ENCODE measurements at regions not wholly inside any gene's neighbourhood (a gene's known extent, or its start where the extent isn't known, plus 50 kb on each side); places are given as distances from the start of the nearest gene placed in this dataset.

- Histone ChIP-seq H3K4me2 (no peak overlapping the region), H3K4me1 (ENCODE audit: control insufficient read depth in 1 of 2, insufficient read depth in 2 of 2, low read depth in 1 of 2, low read length in 1 of 2) (no peaks in the 10 kb centered on the region), H3K79me2 (ENCODE audit: insufficient read depth) (no peaks in the 10 kb centered on the region), H4K20me1 (ENCODE audit: insufficient read depth) (no peaks in the 10 kb centered on the region), H3K27me3 (ENCODE audit: insufficient read depth) (no peaks in the 10 kb centered on the region), H3K4me3 (ENCODE audit: low read depth in 2 of 2, low read length in 1 of 2) (no peak overlapping the region), H3K9me2 (no peaks in the 10 kb centered on the region), H3K9me3 (peaks cover 4% of the 10 kb centered on the region; the same call in 1 of the 2 replicates), H3K9ac (no peak overlapping the region), H2AFZ (ENCODE audit: low read depth) (no peak overlapping the region), H3K36me3 (replicated peaks in 1 of 2; ENCODE audit: control insufficient read depth in 1 of 2, insufficient read depth in 2 of 2, low read length in 1 of 2) (no peaks in the 10 kb centered on the region), H3K27ac (ENCODE audit: low read depth in 2 of 2, low read length in 1 of 2) (no peak overlapping the region), H3F3A (replicated peaks; ENCODE audit: insufficient read depth) (no peaks in the 10 kb centered on the region)
- DNase-seq = no peak
- ChIA-PET POLR2A (no interaction called here), CTCF (interaction anchor here (1.0 kb wide), 1 partner anchor 10 kb away, joined by 3 read pairs; no protein-coding TSS in a partner anchor)
- 55% methylated on average over 2 of the region's 2 CpGs for WGBS (ENCODE audit: low lambda C conversion rate)
- TF ChIP-seq POLR2AphosphoS5 (IDR thresholded peaks at IDR 0.05; ENCODE audit: low read depth, low read length) (no peak), RCOR1 (IDR thresholded peaks at IDR 0.05; ENCODE audit: low read length) (no peak), SIN3A (IDR thresholded peaks at IDR 0.05; ENCODE audit: borderline replicate concordance, low read depth, low read length) (no peak), FOXJ3 (CRISPR knock-in tag; IDR thresholded peaks at IDR 0.05) (no peak), TCF12 (IDR thresholded peaks at IDR 0.05) (no peak), MAX (IDR thresholded peaks at IDR 0.05; ENCODE audit: low read depth) (no peak), EZH2phosphoT487 (IDR thresholded peaks at IDR 0.05; ENCODE audit: borderline replicate concordance, low read depth) (no peak), NRF1 (IDR thresholded peaks at IDR 0.05; ENCODE audit: low read depth, low read length) (no peak), FOSL2 (IDR thresholded peaks at IDR 0.05; ENCODE audit: borderline replicate concordance, low read depth) (no peak), RXRA (IDR thresholded peaks at IDR 0.05; ENCODE audit: borderline replicate concordance, low read depth) (no peak), CHD2 (IDR thresholded peaks at IDR 0.05; ENCODE audit: low read length, partially characterized antibody) (no peak), YY1 (IDR thresholded peaks at IDR 0.05; ENCODE audit: low read depth) (no peak), RFX5 (IDR thresholded peaks at IDR 0.05; ENCODE audit: low read length) (no peak), ZBTB33 (IDR thresholded peaks at IDR 0.05; ENCODE audit: borderline replicate concordance, low read depth) (no peak), PBX3 (IDR thresholded peaks at IDR 0.05) (no peak)
- TF ChIP-seq, protein P1, sequence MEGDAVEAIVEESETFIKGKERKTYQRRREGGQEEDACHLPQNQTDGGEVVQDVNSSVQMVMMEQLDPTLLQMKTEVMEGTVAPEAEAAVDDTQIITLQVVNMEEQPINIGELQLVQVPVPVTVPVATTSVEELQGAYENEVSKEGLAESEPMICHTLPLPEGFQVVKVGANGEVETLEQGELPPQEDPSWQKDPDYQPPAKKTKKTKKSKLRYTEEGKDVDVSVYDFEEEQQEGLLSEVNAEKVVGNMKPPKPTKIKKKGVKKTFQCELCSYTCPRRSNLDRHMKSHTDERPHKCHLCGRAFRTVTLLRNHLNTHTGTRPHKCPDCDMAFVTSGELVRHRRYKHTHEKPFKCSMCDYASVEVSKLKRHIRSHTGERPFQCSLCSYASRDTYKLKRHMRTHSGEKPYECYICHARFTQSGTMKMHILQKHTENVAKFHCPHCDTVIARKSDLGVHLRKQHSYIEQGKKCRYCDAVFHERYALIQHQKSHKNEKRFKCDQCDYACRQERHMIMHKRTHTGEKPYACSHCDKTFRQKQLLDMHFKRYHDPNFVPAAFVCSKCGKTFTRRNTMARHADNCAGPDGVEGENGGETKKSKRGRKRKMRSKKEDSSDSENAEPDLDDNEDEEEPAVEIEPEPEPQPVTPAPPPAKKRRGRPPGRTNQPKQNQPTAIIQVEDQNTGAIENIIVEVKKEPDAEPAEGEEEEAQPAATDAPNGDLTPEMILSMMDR (IDR thresholded peaks at IDR 0.05) = no peak
These were observed 97.6 kb upstream of the LRRC3B start for GRCh38 chr3:26525013-26525412.

Measured in SK-N-SH (cell line).